HepG2 (cell line): ENCODE measurements at regions not wholly inside any gene's neighbourhood (a gene's known extent, or its start where the extent isn't known, plus 50 kb on each side); places are given as distances from the start of the nearest gene placed in this dataset.

Source experiments
- POLR2AphosphoS5 ChIP-seq: IDR thresholded peaks from 2 replicates; pipeline ENCODE4 v1.6.1; 2012; ENCODE audit warnings: low read depth, low read length
- ZNF274 ChIP-seq: sonication (generic); formaldehyde crosslinking; IDR thresholded peaks from 2 replicates; pipeline ENCODE4 v1.5.1; 2020; ENCODE audit warnings: mild to moderate bottlenecking, missing genetic modification reagents
- ZNF616 ChIP-seq: sonication (generic); formaldehyde crosslinking; IDR thresholded peaks from 2 replicates; pipeline ENCODE4 v1.5.0; 2020; ENCODE audit warnings: low read depth, mild to moderate bottlenecking, missing genetic modification reagents
- TF ChIP-seq, protein P1 (sequence below): sonication (generic); formaldehyde crosslinking; IDR thresholded peaks from 2 replicates; pipeline ENCODE4 v1.5.0; 2020; ENCODE audit warnings: mild to moderate bottlenecking, missing genetic modification reagents, moderate library complexity

DNA sequence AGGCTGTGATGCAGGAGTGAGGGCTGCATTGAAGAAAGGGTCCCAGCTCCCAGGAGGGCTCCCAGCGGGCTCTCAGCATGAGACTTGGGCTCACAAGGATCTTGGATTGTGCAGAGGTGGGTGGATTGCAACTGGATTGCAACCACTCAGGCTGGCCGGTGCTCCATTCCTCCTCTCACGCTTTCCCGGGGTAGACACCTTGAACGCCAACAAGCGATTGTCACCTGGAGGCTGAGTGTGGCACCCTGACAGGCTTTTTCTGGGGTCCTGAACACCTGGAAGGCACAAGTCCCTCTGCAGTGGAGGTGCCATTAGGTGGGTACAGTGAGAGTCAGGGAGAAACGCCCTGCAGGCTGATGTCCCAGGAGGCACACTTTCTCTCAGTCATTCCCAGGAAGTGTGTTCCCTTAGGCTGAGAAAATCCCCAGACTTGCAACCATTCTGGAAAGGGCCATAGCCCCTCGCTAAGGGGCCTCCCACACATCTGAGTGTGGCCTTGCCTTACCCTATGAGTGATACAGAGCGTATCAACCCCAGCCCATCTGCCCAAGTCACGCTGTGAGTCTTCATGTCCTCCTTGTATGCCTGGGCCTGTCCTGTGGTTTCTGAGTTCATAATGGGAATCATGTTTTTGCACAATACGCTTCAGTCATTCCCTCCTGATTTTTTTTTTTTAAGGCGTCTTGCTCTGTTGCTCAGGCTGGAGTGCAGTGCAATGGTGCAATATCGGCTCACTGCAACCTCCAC is 488.1 kb downstream of the IRX1 start:
- TF ChIP-seq, protein P1, sequence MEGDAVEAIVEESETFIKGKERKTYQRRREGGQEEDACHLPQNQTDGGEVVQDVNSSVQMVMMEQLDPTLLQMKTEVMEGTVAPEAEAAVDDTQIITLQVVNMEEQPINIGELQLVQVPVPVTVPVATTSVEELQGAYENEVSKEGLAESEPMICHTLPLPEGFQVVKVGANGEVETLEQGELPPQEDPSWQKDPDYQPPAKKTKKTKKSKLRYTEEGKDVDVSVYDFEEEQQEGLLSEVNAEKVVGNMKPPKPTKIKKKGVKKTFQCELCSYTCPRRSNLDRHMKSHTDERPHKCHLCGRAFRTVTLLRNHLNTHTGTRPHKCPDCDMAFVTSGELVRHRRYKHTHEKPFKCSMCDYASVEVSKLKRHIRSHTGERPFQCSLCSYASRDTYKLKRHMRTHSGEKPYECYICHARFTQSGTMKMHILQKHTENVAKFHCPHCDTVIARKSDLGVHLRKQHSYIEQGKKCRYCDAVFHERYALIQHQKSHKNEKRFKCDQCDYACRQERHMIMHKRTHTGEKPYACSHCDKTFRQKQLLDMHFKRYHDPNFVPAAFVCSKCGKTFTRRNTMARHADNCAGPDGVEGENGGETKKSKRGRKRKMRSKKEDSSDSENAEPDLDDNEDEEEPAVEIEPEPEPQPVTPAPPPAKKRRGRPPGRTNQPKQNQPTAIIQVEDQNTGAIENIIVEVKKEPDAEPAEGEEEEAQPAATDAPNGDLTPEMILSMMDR (CRISPR knock-in tag) = no peak
- TF ChIP-seq ZNF616 (CRISPR knock-in tag) (no peak), POLR2AphosphoS5 (no peak), ZNF274 (CRISPR knock-in tag) (no peak)
